ENCODE measurements at regions not wholly inside any gene's neighbourhood (a gene's known extent, or its start where the extent isn't known, plus 50 kb on each side); places are given as distances from the start of the nearest gene placed in this dataset.
"Not testable (repeated sequence)": the region's sequence is repeated elsewhere in the genome, so short reads cannot be mapped to it uniquely, and the experiment has no call there.

- no peaks in the 10 kb centered on the region for H3K9me3 ChIP-seq
- intact Hi-C loops (cut with DNase I) = no loop called here
- DNase-seq (no peak), ATAC-seq (no peak)
- H3K27me3 ChIP-seq (ENCODE audit: low read depth) = no peaks in the 10 kb centered on the region
- H3K36me3 ChIP-seq = no peaks in the 10 kb centered on the region
- no peak for TF ChIP-seq CTCF (IDR thresholded peaks at IDR 0.05)
- H3K27ac ChIP-seq = no peak overlapping the region
- no peaks in the 10 kb centered on the region for H3K4me1 ChIP-seq
- H3K4me3 ChIP-seq = no peak overlapping the region
Observed at GRCh38 chr3:118527514-118528044, 507.1 kb downstream of the IGSF11 start.

GRCh38 chr3:118529554-118529953 lies 505.1 kb downstream of the IGSF11 start:
- no peak for DNase-seq
- no peak overlapping the region for H3K4me3 ChIP-seq
- no peak for ATAC-seq
- H3K4me1 ChIP-seq = no peaks in the 10 kb centered on the region
- no peaks in the 10 kb centered on the region for H3K36me3 ChIP-seq
- intact Hi-C loops (cut with DNase I) = no loop called here
- no peak overlapping the region for H3K27ac ChIP-seq
- H3K9me3 ChIP-seq = no peaks in the 10 kb centered on the region
- TF ChIP-seq CTCF (IDR thresholded peaks at IDR 0.05) = no peak
- H3K27me3 ChIP-seq (ENCODE audit: low read depth) = no peaks in the 10 kb centered on the region

- Histone ChIP-seq H3K4me1 (no peaks in the 10 kb centered on the region), H3K36me3 (no peaks in the 10 kb centered on the region), H3K9me3 (no peaks in the 10 kb centered on the region), H3K27ac (no peak overlapping the region), H3K27me3 (ENCODE audit: low read depth) (no peaks in the 10 kb centered on the region), H3K4me3 (no peak overlapping the region)
- intact Hi-C loops (cut with DNase I) = no loop called here
- ATAC-seq (no peak), DNase-seq (no peak)
- no peak for TF ChIP-seq CTCF (IDR thresholded peaks at IDR 0.05)
Observed at GRCh38 chr3:118530350-118530922, 504.2 kb downstream of the IGSF11 start.

GRCh38 chr3:118530927-118531356 lies 503.7 kb downstream of the IGSF11 start:
- H3K9me3 ChIP-seq; DNase-seq; intact Hi-C loops (cut with DNase I); ATAC-seq; H3K27ac ChIP-seq; H3K4me1 ChIP-seq; H3K27me3 ChIP-seq (ENCODE audit: low read depth); H3K36me3 ChIP-seq; H3K4me3 ChIP-seq: not testable (repeated sequence)

GRCh38 chr3:118531816-118532215 lies 502.8 kb downstream of the IGSF11 start:
- Histone ChIP-seq H3K4me1 (no peaks in the 10 kb centered on the region), H3K27ac (no peak overlapping the region), H3K9me3 (no peaks in the 10 kb centered on the region), H3K4me3 (no peak overlapping the region), H3K36me3 (no peaks in the 10 kb centered on the region), H3K27me3 (ENCODE audit: low read depth) (no peaks in the 10 kb centered on the region)
- no peak for TF ChIP-seq CTCF (IDR thresholded peaks at IDR 0.05)
- intact Hi-C loops (cut with DNase I) = no loop called here
- no peak for ATAC-seq
- no peak for DNase-seq

GRCh38 chr3:118533676-118534075 lies 501.0 kb downstream of the IGSF11 start:
- ATAC-seq (no peak), DNase-seq (no peak)
- intact Hi-C loops (cut with DNase I) = no loop called here
- no peaks in the 10 kb centered on the region for H3K27me3 ChIP-seq (ENCODE audit: low read depth)
- no peak overlapping the region for H3K4me3 ChIP-seq
- H3K9me3 ChIP-seq = no peaks in the 10 kb centered on the region
- H3K27ac ChIP-seq = no peak overlapping the region
- TF ChIP-seq CTCF (IDR thresholded peaks at IDR 0.05) = no peak
- no peaks in the 10 kb centered on the region for H3K36me3 ChIP-seq
- no peaks in the 10 kb centered on the region for H3K4me1 ChIP-seq

All from lower lobe of right lung (tissue), 2 donors.